ENCODE measurements at regions not wholly inside any gene's neighbourhood (a gene's known extent, or its start where the extent isn't known, plus 50 kb on each side); places are given as distances from the start of the nearest gene placed in this dataset.

DNA sequence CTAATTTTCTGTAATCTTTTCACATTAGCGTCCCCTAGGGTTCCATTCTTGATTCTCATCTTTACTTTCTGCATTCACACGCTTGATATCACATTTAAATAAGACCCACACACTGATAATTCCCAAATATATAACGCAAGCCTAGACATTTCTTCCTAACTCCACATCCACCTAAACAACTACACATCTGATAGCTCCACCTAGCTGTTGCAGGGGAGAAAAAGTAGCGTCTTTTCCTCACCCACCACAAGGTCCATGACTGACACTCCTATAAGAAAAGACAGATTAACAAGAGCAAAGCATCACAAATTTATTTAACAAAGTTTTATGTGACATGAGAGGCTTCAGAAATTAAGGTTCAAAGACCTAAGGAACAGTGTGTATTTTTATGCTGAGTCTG, 862.2 kb upstream of the DDX18 start:
- 19 to 26% methylated on average over 4 of the region's 4 CpGs for WGBS, 2 donors
- DNase-seq (ENCODE audit: low spot score in 2 of 2) = no peak
- TF ChIP-seq POLR2A (IDR thresholded peaks at IDR 0.05) = no peak
- TF ChIP-seq, protein P1, sequence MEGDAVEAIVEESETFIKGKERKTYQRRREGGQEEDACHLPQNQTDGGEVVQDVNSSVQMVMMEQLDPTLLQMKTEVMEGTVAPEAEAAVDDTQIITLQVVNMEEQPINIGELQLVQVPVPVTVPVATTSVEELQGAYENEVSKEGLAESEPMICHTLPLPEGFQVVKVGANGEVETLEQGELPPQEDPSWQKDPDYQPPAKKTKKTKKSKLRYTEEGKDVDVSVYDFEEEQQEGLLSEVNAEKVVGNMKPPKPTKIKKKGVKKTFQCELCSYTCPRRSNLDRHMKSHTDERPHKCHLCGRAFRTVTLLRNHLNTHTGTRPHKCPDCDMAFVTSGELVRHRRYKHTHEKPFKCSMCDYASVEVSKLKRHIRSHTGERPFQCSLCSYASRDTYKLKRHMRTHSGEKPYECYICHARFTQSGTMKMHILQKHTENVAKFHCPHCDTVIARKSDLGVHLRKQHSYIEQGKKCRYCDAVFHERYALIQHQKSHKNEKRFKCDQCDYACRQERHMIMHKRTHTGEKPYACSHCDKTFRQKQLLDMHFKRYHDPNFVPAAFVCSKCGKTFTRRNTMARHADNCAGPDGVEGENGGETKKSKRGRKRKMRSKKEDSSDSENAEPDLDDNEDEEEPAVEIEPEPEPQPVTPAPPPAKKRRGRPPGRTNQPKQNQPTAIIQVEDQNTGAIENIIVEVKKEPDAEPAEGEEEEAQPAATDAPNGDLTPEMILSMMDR (IDR thresholded peaks at IDR 0.05) = no peak
- intact Hi-C loops (cut with DNase I; ENCODE audit: low total_unique reads) = no loop called here
- no peak overlapping the region for H3K4me3 ChIP-seq (ENCODE audit: low read depth, poor library complexity, severe bottlenecking)

DNA sequence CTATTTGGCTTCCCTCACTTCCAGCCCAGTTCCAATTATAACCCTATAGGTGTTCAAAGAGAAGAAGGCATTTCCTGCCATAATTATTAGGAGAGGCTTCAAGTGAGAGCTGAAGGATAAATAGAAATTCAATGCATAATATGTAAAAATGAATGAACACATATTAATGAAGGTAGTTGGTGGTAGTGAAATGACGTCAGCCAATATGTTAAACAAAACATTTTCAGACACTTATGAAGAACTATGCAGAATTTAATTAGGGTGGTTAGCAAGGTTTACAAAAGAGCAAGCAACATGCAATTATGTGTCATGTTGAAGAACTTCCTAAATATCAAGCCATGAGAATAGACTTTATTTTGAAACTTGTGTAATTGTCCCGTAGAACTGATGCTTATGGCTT, 858.8 kb upstream of the DDX18 start:
- intact Hi-C loops (cut with DNase I; ENCODE audit: low total_unique reads) = no loop called here
- WGBS, 2 donors = 60 to 86% methylated on average over 2 of the region's 2 CpGs

DNA sequence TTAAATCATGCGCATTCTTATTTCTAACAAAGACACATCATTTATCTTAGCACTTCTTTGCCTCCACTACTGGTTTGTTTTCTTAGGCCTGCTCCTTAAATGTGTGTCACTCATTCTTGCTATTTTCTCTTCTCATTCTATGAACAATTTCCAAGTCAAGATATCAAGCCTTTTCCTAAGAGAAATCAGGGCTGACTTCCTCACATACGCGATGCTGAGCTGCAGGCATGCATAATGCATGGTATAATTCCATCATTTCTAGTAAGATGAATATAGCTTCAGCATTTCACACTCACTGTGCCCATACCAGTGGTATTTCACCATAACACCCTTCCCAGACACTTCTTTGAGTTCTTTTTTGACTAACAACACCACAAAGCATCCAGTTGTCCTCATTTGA, 838.9 kb upstream of the DDX18 start:
- WGBS, 2 donors = 88 to 93% methylated on average over 3 of the region's 3 CpGs
- no peak for DNase-seq (ENCODE audit: low spot score in 2 of 2)
- TF ChIP-seq, protein P1 (IDR thresholded peaks at IDR 0.05) = no peak
- TF ChIP-seq POLR2A (IDR thresholded peaks at IDR 0.05) = no peak
- intact Hi-C loops (cut with DNase I; ENCODE audit: low total_unique reads) = no loop called here
- no peak overlapping the region for H3K4me3 ChIP-seq (ENCODE audit: low read depth, poor library complexity, severe bottlenecking)

More for the DNA sequence above, 858.8 kb upstream of the DDX18 start:
- no peak overlapping the region for H3K4me3 ChIP-seq (ENCODE audit: low read depth, poor library complexity, severe bottlenecking)
- no peak for TF ChIP-seq POLR2A (IDR thresholded peaks at IDR 0.05)
- TF ChIP-seq, protein P1 (IDR thresholded peaks at IDR 0.05) = no peak
- DNase-seq (ENCODE audit: low spot score in 2 of 2) = no peak

DNA sequence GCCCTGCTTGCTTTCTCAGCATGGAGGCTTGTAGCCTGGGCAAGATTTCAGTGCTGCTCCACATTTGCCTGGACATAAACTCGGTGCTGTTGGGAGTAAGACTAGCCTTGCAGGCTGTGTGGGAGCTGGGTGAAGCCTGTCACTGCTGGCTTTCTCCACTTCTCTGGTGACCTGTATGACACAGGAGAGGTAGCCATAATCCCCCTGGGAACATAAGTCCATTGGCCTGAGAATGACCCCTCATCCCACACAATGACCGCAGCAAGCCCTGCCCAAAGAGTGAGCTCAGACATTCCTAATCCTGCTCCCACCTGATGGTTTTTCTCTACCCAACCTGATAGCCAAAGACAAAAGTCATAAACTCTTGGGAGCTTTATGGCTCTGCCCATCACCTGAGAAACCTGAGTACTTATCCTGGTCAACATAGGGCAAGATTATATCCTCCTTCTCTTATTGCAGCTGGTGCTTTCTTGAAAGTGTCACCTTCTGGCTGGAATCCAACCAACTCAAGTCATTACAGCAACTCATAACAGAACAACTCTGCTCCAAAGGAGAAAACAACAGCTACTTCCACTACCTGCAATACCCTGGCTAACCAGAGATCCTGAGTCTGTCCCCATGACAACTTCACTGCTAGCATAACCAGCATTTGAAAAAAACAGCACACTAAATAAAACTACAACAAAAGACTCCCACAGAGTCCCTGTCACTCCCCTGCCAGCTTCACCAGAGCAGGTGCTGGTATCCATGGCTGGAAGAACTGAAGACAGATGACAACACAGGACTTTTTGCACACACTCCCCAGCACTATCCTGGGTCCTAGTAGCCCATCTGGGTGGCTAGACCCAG, 834.4 kb upstream of the DDX18 start:
- TF ChIP-seq POLR2A (IDR thresholded peaks at IDR 0.05) = no peak
- TF ChIP-seq, protein P1 (IDR thresholded peaks at IDR 0.05) = no peak
- no peak overlapping the region for H3K4me3 ChIP-seq (ENCODE audit: low read depth, poor library complexity, severe bottlenecking)
- DNase-seq (ENCODE audit: low spot score in 2 of 2) = no peak
- intact Hi-C loops (cut with DNase I; ENCODE audit: low total_unique reads) = no loop called here
- 85 to 97% methylated on average over 2 of the region's 2 CpGs for WGBS, 2 donors

- WGBS, 2 donors = 86 to 87% methylated on average over 4 of the region's 4 CpGs
- no peak overlapping the region for H3K4me3 ChIP-seq (ENCODE audit: low read depth, poor library complexity, severe bottlenecking)
- intact Hi-C loops (cut with DNase I; ENCODE audit: low total_unique reads) = no loop called here
- TF ChIP-seq POLR2A (IDR thresholded peaks at IDR 0.05) = no peak
- TF ChIP-seq, protein P1 (IDR thresholded peaks at IDR 0.05) = no peak
- no peak for DNase-seq (ENCODE audit: low spot score in 2 of 2)
Measured at GRCh38 chr2:116987447-116987846, 827.0 kb upstream of the DDX18 start.

DNA sequence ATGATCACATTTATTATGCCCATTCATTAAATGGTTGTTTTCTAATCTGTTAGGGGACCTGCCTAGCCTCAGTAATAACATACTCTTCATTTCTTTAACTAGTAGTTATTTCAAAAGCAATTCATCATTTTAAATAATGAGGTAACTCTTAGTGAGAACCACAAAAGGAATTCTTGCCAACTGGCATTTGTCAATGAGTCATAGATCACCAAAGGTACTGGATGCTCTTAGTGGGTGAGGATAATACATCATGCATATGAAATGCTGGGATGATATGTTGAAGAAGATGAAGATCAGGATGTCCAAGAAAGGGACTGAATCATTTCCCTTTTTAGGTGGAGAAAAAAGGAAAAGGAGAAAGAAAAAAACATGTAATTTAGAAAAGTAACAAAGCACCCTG, 826.2 kb upstream of the DDX18 start:
- H3K4me3 ChIP-seq (ENCODE audit: low read depth, poor library complexity, severe bottlenecking) = no peak overlapping the region
- intact Hi-C loops (cut with DNase I; ENCODE audit: low total_unique reads) = no loop called here
- no peak for DNase-seq (ENCODE audit: low spot score in 2 of 2)
- no peak for TF ChIP-seq POLR2A (IDR thresholded peaks at IDR 0.05)
- TF ChIP-seq, protein P1 (IDR thresholded peaks at IDR 0.05) = no peak

Data from lower leg skin (tissue), 4 donors.